GM18502 (cell line): ENCODE measurements at regions not wholly inside any gene's neighbourhood (a gene's known extent, or its start where the extent isn't known, plus 50 kb on each side); places are given as distances from the start of the nearest gene placed in this dataset.

ENCODE experiments used
- ATAC-seq: cut with Tn5 transposase; IDR thresholded peaks from one replicate; pipeline ENCODE4 v1.9.1; 2021; ENCODE audit warnings: mild to moderate bottlenecking; ENCODE audit not compliant: unreplicated experiment, poor library complexity

GRCh38 chr14:100658181-100658886, 68.4 kb upstream of the DLK1 start:
- no peak for ATAC-seq

GRCh38 chr14:100659345-100660001, 67.2 kb upstream of the DLK1 start:
- no peak for ATAC-seq

GRCh38 chr14:100660498-100660881, 66.2 kb upstream of the DLK1 start:
- ATAC-seq = no peak

GRCh38 chr14:100660882-100661635, 65.6 kb upstream of the DLK1 start:
- no peak for ATAC-seq

GRCh38 chr14:100662879-100663760, 63.6 kb upstream of the DLK1 start:
- no peak for ATAC-seq

- no peak for ATAC-seq
These were observed 63.0 kb upstream of the DLK1 start for GRCh38 chr14:100663761-100664052.

- no peak for ATAC-seq
These were observed 62.5 kb upstream of the DLK1 start for GRCh38 chr14:100664231-100664630.

- no peak for ATAC-seq
These were observed 61.7 kb upstream of the DLK1 start for GRCh38 chr14:100664841-100665510.

GRCh38 chr14:100665511-100666032, 61.1 kb upstream of the DLK1 start:
- ATAC-seq = no peak

GRCh38 chr14:100666403-100666802, 60.3 kb upstream of the DLK1 start:
- no peak for ATAC-seq

- no peak for ATAC-seq
These were observed 59.8 kb upstream of the DLK1 start for GRCh38 chr14:100666851-100667250.

- ATAC-seq = no peak
These were observed 59.0 kb upstream of the DLK1 start for GRCh38 chr14:100667656-100668055.

GRCh38 chr14:100668352-100668751, 58.3 kb upstream of the DLK1 start:
- no peak for ATAC-seq

GRCh38 chr14:100669011-100669412, 57.7 kb upstream of the DLK1 start:
- no peak for ATAC-seq

- no peak for ATAC-seq
These were observed 57.2 kb upstream of the DLK1 start for GRCh38 chr14:100669468-100669867.

GRCh38 chr14:100670017-100670752, 56.5 kb upstream of the DLK1 start:
- ATAC-seq = no peak

- no peak for ATAC-seq
These were observed 56.0 kb upstream of the DLK1 start for GRCh38 chr14:100670753-100671049.

GRCh38 chr14:100671386-100671901, 55.2 kb upstream of the DLK1 start:
- no peak for ATAC-seq

GRCh38 chr14:100671906-100672305, 54.8 kb upstream of the DLK1 start:
- no peak for ATAC-seq
